ENCODE measurements at regions not wholly inside any gene's neighbourhood (a gene's known extent, or its start where the extent isn't known, plus 50 kb on each side); places are given as distances from the start of the nearest gene placed in this dataset.

GRCh38 chr1:55323760-55324159 lies 108.6 kb upstream of the USP24 start:
- no peak for TF ChIP-seq CTCF (IDR thresholded peaks at IDR 0.05; ENCODE audit: extremely low read depth, missing control alignments)
- DNase-seq (ENCODE audit: low spot score), result no peak

GRCh38 chr1:55322842-55323241 lies 107.7 kb upstream of the USP24 start:
- DNase-seq (ENCODE audit: low spot score), result no peak
- no peak for TF ChIP-seq CTCF (IDR thresholded peaks at IDR 0.05; ENCODE audit: extremely low read depth, missing control alignments)

GRCh38 chr1:55321942-55322341 lies 106.8 kb upstream of the USP24 start:
- no peak for TF ChIP-seq CTCF (IDR thresholded peaks at IDR 0.05; ENCODE audit: extremely low read depth, missing control alignments)
- no peak for DNase-seq (ENCODE audit: low spot score)

- TF ChIP-seq CTCF (IDR thresholded peaks at IDR 0.05; ENCODE audit: extremely low read depth, missing control alignments), result no peak
- no peak for DNase-seq (ENCODE audit: low spot score)
Observed at GRCh38 chr1:55320891-55321290, 105.7 kb upstream of the USP24 start.

GRCh38 chr1:55318116-55318817 lies 103.1 kb upstream of the USP24 start:
- no peak for TF ChIP-seq CTCF (IDR thresholded peaks at IDR 0.05; ENCODE audit: extremely low read depth, missing control alignments)
- no peak for DNase-seq (ENCODE audit: low spot score)

- TF ChIP-seq CTCF (IDR thresholded peaks at IDR 0.05; ENCODE audit: extremely low read depth, missing control alignments), result no peak
- DNase-seq (ENCODE audit: low spot score), result no peak
Observed at GRCh38 chr1:55317673-55318072, 102.5 kb upstream of the USP24 start.

- DNase-seq (ENCODE audit: low spot score), result no peak
- no peak for TF ChIP-seq CTCF (IDR thresholded peaks at IDR 0.05; ENCODE audit: extremely low read depth, missing control alignments)
Observed at GRCh38 chr1:55316947-55317662, 101.9 kb upstream of the USP24 start.

All from GM20000 (cell line).